Ovary (tissue), 3 donors: ENCODE measurements at regions not wholly inside any gene's neighbourhood (a gene's known extent, or its start where the extent isn't known, plus 50 kb on each side); places are given as distances from the start of the nearest gene placed in this dataset.

Source experiments
- CTCF ChIP-seq, 3 donors: fragments of 450-650 bp in 2 of 3; fragments of 200-600 bp in 1 of 3; IDR thresholded peaks; one replicate each; pipeline versions ENCODE4 v1.5.1 to v1.8.0; 2016 to 2022; ENCODE audit warnings: antibody characterized with exemption in 3 of 3, mild to moderate bottlenecking in 1 of 3
- POLR2A ChIP-seq: fragments of 450-650 bp; IDR thresholded peaks from one replicate; pipeline ENCODE4 v1.6.1; 2017; ENCODE audit warnings: antibody characterized with exemption, mild to moderate bottlenecking, moderate library complexity
- donor health status: DM: no; HTN: no; CAD: no.

GRCh38 chr3:40766396-40766795 lies 241.6 kb downstream of the ZNF621 start:
- TF ChIP-seq CTCF (IDR thresholded peaks at IDR 0.05) (no peak), POLR2A (no peak)
